Epithelial cell of prostate (primary cell): ENCODE measurements at regions not wholly inside any gene's neighbourhood (a gene's known extent, or its start where the extent isn't known, plus 50 kb on each side); places are given as distances from the start of the nearest gene placed in this dataset.

Experiments
- DNase-seq: peaks from one replicate; pipeline ENCODE4 v3.0.0-alpha.2; 2011; ENCODE audit warnings: low read depth, low spot score
- H3K27ac ChIP-seq: fragments of 450-650 bp; 2 replicates; pipeline ENCODE4 v1.5.1; 2017; ENCODE audit warnings: mild to moderate bottlenecking

- H3K27ac ChIP-seq = no peak overlapping the region
- DNase-seq = no peak
Measured at GRCh38 chr15:94671858-94672532, 440.6 kb downstream of the MCTP2 start.

- no peak for DNase-seq
- H3K27ac ChIP-seq = peak overlapping the region; percentile 67
Measured at GRCh38 chr15:94673801-94674200, 442.4 kb downstream of the MCTP2 start.

- H3K27ac ChIP-seq = peak overlapping the region; percentile 67
- DNase-seq = peak; percentile 70
Measured at GRCh38 chr15:94674296-94674695, 442.9 kb downstream of the MCTP2 start.

- H3K27ac ChIP-seq = peak overlapping the region; percentile 83
- DNase-seq = peak; percentile 90
Measured at GRCh38 chr15:94677202-94677790, 445.9 kb downstream of the MCTP2 start.

GRCh38 chr15:94682171-94682570 is 450.8 kb downstream of the MCTP2 start:
- no peak overlapping the region for H3K27ac ChIP-seq
- DNase-seq = no peak

GRCh38 chr15:94683902-94684301 is 452.5 kb downstream of the MCTP2 start:
- no peak overlapping the region for H3K27ac ChIP-seq
- DNase-seq = no peak

- peak overlapping the region; percentile 7 for H3K27ac ChIP-seq
- DNase-seq = peak; percentile 33
Measured at GRCh38 chr15:94691169-94691568, 459.8 kb downstream of the MCTP2 start.

GRCh38 chr15:94692710-94693109 is 461.3 kb downstream of the MCTP2 start:
- DNase-seq = peak; percentile 39
- H3K27ac ChIP-seq = no peak overlapping the region

GRCh38 chr15:94700211-94700610 is 468.9 kb downstream of the MCTP2 start:
- DNase-seq = no peak
- H3K27ac ChIP-seq = no peak overlapping the region

GRCh38 chr15:94701281-94701985 is 470.1 kb downstream of the MCTP2 start:
- no peak for DNase-seq
- H3K27ac ChIP-seq = no peak overlapping the region

GRCh38 chr15:94703596-94703995 is 472.2 kb downstream of the MCTP2 start:
- H3K27ac ChIP-seq = no peak overlapping the region
- DNase-seq = no peak

GRCh38 chr15:94704421-94704820 is 473.1 kb downstream of the MCTP2 start:
- H3K27ac ChIP-seq = no peak overlapping the region
- DNase-seq = no peak

- DNase-seq = no peak
- H3K27ac ChIP-seq = no peak overlapping the region
Measured at GRCh38 chr15:94704946-94705345, 473.6 kb downstream of the MCTP2 start.

- no peak for DNase-seq
- no peak overlapping the region for H3K27ac ChIP-seq
Measured at GRCh38 chr15:94709319-94709718, 478.0 kb downstream of the MCTP2 start.

- DNase-seq = no peak
- no peak overlapping the region for H3K27ac ChIP-seq
Measured at GRCh38 chr15:94722024-94722636, 490.8 kb downstream of the MCTP2 start.

- H3K27ac ChIP-seq = no peak overlapping the region
- DNase-seq = no peak
Measured at GRCh38 chr15:94723801-94724200, 492.4 kb downstream of the MCTP2 start.

- DNase-seq = no peak
- H3K27ac ChIP-seq = no peak overlapping the region
Measured at GRCh38 chr15:94731286-94731685, 499.9 kb downstream of the MCTP2 start.

GRCh38 chr15:94734460-94734859 is 503.1 kb downstream of the MCTP2 start:
- no peak overlapping the region for H3K27ac ChIP-seq
- DNase-seq = no peak

- no peak overlapping the region for H3K27ac ChIP-seq
- no peak for DNase-seq
Measured at GRCh38 chr15:94736236-94736635, 504.9 kb downstream of the MCTP2 start.

- no peak overlapping the region for H3K27ac ChIP-seq
- no peak for DNase-seq
Measured at GRCh38 chr15:94739639-94740038, 508.3 kb downstream of the MCTP2 start.

- no peak overlapping the region for H3K27ac ChIP-seq
- DNase-seq = no peak
Measured at GRCh38 chr15:94740469-94740868, 509.1 kb downstream of the MCTP2 start.
